ENCODE measurements at regions not wholly inside any gene's neighbourhood (a gene's known extent, or its start where the extent isn't known, plus 50 kb on each side); places are given as distances from the start of the nearest gene placed in this dataset.

DNA sequence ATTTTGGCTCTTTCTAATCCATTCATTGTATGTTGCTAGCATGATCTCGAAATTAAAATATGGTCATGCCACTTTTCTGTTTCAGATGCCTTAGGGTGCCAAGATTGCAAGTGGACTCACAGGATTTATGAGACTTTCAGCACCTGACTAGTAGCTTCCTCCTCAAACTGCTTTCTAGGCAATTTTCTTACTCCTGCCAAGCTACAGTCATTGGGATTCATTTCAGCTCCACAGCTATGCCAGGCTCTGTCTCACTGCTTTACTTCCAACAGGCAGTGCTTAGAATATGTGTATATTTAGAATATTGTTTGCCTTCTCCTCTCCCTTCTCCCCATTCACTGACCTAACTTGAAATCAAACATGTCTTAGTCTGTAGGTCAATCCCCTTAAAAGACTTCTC lies 681.4 kb downstream of the TENT5A start:
- TF ChIP-seq, protein P1, sequence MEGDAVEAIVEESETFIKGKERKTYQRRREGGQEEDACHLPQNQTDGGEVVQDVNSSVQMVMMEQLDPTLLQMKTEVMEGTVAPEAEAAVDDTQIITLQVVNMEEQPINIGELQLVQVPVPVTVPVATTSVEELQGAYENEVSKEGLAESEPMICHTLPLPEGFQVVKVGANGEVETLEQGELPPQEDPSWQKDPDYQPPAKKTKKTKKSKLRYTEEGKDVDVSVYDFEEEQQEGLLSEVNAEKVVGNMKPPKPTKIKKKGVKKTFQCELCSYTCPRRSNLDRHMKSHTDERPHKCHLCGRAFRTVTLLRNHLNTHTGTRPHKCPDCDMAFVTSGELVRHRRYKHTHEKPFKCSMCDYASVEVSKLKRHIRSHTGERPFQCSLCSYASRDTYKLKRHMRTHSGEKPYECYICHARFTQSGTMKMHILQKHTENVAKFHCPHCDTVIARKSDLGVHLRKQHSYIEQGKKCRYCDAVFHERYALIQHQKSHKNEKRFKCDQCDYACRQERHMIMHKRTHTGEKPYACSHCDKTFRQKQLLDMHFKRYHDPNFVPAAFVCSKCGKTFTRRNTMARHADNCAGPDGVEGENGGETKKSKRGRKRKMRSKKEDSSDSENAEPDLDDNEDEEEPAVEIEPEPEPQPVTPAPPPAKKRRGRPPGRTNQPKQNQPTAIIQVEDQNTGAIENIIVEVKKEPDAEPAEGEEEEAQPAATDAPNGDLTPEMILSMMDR (conservative IDR thresholded peaks at IDR 0.05; ENCODE audit: low read depth in 2 of 2) = no peak
- no peak for TF ChIP-seq POLR2AphosphoS5 (IDR thresholded peaks at IDR 0.05; ENCODE audit: low read depth)
- TF ChIP-seq STAT1 (IDR thresholded peaks at IDR 0.05; ENCODE audit: unreplicated experiment) = no peak
- no peak for TF ChIP-seq EZH2 (IDR thresholded peaks at IDR 0.05; ENCODE audit: low read depth, unreplicated experiment)
- TF ChIP-seq, protein P2, sequence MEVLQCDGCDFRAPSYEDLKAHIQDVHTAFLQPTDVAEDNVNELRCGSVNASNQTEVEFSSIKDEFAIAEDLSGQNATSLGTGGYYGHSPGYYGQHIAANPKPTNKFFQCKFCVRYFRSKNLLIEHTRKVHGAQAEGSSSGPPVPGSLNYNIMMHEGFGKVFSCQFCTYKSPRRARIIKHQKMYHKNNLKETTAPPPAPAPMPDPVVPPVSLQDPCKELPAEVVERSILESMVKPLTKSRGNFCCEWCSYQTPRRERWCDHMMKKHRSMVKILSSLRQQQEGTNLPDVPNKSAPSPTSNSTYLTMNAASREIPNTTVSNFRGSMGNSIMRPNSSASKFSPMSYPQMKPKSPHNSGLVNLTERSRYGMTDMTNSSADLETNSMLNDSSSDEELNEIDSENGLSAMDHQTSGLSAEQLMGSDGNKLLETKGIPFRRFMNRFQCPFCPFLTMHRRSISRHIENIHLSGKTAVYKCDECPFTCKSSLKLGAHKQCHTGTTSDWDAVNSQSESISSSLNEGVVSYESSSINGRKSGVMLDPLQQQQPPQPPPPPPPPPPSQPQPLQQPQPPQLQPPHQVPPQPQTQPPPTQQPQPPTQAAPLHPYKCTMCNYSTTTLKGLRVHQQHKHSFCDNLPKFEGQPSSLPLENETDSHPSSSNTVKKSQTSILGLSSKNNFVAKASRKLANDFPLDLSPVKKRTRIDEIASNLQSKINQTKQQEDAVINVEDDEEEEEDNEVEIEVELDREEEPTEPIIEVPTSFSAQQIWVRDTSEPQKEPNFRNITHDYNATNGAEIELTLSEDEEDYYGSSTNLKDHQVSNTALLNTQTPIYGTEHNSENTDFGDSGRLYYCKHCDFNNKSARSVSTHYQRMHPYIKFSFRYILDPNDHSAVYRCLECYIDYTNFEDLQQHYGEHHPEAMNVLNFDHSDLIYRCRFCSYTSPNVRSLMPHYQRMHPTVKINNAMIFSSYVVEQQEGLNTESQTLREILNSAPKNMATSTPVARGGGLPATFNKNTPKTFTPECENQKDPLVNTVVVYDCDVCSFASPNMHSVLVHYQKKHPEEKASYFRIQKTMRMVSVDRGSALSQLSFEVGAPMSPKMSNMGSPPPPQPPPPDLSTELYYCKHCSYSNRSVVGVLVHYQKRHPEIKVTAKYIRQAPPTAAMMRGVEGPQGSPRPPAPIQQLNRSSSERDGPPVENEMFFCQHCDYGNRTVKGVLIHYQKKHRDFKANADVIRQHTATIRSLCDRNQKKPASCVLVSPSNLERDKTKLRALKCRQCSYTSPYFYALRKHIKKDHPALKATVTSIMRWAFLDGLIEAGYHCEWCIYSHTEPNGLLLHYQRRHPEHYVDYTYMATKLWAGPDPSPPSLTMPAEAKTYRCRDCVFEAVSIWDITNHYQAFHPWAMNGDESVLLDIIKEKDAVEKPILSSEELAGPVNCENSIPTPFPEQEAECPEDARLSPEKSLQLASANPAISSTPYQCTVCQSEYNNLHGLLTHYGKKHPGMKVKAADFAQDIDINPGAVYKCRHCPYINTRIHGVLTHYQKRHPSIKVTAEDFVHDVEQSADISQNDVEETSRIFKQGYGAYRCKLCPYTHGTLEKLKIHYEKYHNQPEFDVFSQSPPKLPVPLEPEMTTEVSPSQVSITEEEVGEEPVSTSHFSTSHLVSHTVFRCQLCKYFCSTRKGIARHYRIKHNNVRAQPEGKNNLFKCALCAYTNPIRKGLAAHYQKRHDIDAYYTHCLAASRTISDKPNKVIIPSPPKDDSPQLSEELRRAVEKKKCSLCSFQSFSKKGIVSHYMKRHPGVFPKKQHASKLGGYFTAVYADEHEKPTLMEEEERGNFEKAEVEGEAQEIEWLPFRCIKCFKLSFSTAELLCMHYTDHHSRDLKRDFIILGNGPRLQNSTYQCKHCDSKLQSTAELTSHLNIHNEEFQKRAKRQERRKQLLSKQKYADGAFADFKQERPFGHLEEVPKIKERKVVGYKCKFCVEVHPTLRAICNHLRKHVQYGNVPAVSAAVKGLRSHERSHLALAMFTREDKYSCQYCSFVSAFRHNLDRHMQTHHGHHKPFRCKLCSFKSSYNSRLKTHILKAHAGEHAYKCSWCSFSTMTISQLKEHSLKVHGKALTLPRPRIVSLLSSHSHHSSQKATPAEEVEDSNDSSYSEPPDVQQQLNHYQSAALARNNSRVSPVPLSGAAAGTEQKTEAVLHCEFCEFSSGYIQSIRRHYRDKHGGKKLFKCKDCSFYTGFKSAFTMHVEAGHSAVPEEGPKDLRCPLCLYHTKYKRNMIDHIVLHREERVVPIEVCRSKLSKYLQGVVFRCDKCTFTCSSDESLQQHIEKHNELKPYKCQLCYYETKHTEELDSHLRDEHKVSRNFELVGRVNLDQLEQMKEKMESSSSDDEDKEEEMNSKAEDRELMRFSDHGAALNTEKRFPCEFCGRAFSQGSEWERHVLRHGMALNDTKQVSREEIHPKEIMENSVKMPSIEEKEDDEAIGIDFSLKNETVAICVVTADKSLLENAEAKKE (CRISPR knock-in tag; IDR thresholded peaks at IDR 0.05) = no peak
- TF ChIP-seq, protein P3, sequence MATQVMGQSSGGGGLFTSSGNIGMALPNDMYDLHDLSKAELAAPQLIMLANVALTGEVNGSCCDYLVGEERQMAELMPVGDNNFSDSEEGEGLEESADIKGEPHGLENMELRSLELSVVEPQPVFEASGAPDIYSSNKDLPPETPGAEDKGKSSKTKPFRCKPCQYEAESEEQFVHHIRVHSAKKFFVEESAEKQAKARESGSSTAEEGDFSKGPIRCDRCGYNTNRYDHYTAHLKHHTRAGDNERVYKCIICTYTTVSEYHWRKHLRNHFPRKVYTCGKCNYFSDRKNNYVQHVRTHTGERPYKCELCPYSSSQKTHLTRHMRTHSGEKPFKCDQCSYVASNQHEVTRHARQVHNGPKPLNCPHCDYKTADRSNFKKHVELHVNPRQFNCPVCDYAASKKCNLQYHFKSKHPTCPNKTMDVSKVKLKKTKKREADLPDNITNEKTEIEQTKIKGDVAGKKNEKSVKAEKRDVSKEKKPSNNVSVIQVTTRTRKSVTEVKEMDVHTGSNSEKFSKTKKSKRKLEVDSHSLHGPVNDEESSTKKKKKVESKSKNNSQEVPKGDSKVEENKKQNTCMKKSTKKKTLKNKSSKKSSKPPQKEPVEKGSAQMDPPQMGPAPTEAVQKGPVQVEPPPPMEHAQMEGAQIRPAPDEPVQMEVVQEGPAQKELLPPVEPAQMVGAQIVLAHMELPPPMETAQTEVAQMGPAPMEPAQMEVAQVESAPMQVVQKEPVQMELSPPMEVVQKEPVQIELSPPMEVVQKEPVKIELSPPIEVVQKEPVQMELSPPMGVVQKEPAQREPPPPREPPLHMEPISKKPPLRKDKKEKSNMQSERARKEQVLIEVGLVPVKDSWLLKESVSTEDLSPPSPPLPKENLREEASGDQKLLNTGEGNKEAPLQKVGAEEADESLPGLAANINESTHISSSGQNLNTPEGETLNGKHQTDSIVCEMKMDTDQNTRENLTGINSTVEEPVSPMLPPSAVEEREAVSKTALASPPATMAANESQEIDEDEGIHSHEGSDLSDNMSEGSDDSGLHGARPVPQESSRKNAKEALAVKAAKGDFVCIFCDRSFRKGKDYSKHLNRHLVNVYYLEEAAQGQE (IDR thresholded peaks at IDR 0.05; ENCODE audit: unreplicated experiment) = no peak
- no peak for TF ChIP-seq EZH2phosphoT487 (IDR thresholded peaks at IDR 0.05; ENCODE audit: unreplicated experiment)
- TF ChIP-seq CREB1 (CRISPR knock-in tag; IDR thresholded peaks at IDR 0.05; ENCODE audit: low read depth) = no peak
- no peak for TF ChIP-seq ZNF331 (CRISPR knock-in tag; IDR thresholded peaks at IDR 0.05; ENCODE audit: low read depth)
- TF ChIP-seq JUNB (IDR thresholded peaks at IDR 0.05; ENCODE audit: unreplicated experiment) = no peak
- TF ChIP-seq, protein P4, sequence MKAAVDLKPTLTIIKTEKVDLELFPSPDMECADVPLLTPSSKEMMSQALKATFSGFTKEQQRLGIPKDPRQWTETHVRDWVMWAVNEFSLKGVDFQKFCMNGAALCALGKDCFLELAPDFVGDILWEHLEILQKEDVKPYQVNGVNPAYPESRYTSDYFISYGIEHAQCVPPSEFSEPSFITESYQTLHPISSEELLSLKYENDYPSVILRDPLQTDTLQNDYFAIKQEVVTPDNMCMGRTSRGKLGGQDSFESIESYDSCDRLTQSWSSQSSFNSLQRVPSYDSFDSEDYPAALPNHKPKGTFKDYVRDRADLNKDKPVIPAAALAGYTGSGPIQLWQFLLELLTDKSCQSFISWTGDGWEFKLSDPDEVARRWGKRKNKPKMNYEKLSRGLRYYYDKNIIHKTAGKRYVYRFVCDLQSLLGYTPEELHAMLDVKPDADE (IDR thresholded peaks at IDR 0.05) = no peak
- TF ChIP-seq NANOG (IDR thresholded peaks at IDR 0.05; ENCODE audit: borderline replicate concordance) = no peak
- TF ChIP-seq ZNF114 (CRISPR knock-in tag; IDR thresholded peaks at IDR 0.05) = no peak

Measured in GM23338 (cell line).